Gastrocnemius medialis (tissue), 4 donors: ENCODE measurements at regions not wholly inside any gene's neighbourhood (a gene's known extent, or its start where the extent isn't known, plus 50 kb on each side); places are given as distances from the start of the nearest gene placed in this dataset.

ENCODE experiments used
- ATAC-seq, 2 donors: fragments of 150-250 bp; one replicate each; pipeline ENCODE4 v1.9.1; 2016
- DNase-seq, 2 donors: peaks; one replicate each; pipeline ENCODE4 v3.0.0-alpha.2; 2019
- H3K27ac ChIP-seq, 4 donors: fragments of 200-600 bp; sonication (generic); 1 replicate in 1 of 4; 2 replicates in 3 of 4; pipeline ENCODE4 v1.5.1; 2016 to 2018; ENCODE audit warnings: mild to moderate bottlenecking in 2 of 4, moderate library complexity in 1 of 4
- H3K27me3 ChIP-seq, 3 donors: fragments of 200-600 bp; sonication (generic) in 2 of 3; 1 replicate in 1 of 3; 2 replicates in 2 of 3; pipeline versions ENCODE4 v1.5.1 to v1.6.0; 2016 to 2019; ENCODE audit warnings: mild to moderate bottlenecking in 1 of 3, moderate library complexity in 1 of 3
- H3K36me3 ChIP-seq, 2 donors: fragments of 200-600 bp; sonication (generic) in 1 of 2; one replicate each; pipeline ENCODE4 v1.5.1; 2017 to 2018
- H3K4me1 ChIP-seq, 2 donors: fragments of 200-600 bp; sonication (generic) in 1 of 2; one replicate each; pipeline ENCODE4 v1.5.1; 2016 to 2017; ENCODE audit warnings: mild to moderate bottlenecking in 2 of 2
- H3K4me3 ChIP-seq, 4 donors: fragments of 200-600 bp; sonication (generic) in 3 of 4; 1 replicate in 1 of 4; 2 replicates in 3 of 4; pipeline ENCODE4 v1.5.1; 2016 to 2019; ENCODE audit warnings: mild to moderate bottlenecking in 2 of 4
- H3K9me3 ChIP-seq, 3 donors: fragments of 200-600 bp; sonication (generic) in 2 of 3; 1 replicate in 1 of 3; 2 replicates in 2 of 3; pipeline ENCODE4 v1.5.1; 2016 to 2019
- CTCF ChIP-seq, 5 experiments: fragments of 450-650 bp in 3 of 5; fragments of 200-600 bp in 2 of 5; sonication (generic) in 2 of 5; IDR thresholded peaks in 4 of 5; conservative IDR thresholded peaks in 1 of 5; 1 replicate in 4 of 5; 2 replicates in 1 of 5; pipeline ENCODE4 v1.5.1; 2016 to 2019; ENCODE audit warnings: antibody characterized with exemption in 5 of 5, mild to moderate bottlenecking in 3 of 5, moderate library complexity in 3 of 5
- POLR2A ChIP-seq, 2 donors: fragments of 450-650 bp; IDR thresholded peaks; one replicate each; pipeline ENCODE4 v1.6.1; 2017; ENCODE audit warnings: antibody characterized with exemption in 2 of 2, mild to moderate bottlenecking in 2 of 2, moderate library complexity in 2 of 2
- in situ Hi-C, 4 donors: fragments of 200-750 bp; cut with MboI; loops; one replicate each; pipeline versions ENCODE4 v1.15.0 to v1.8.0; 2017; ENCODE audit warnings: low sequenced_read_pairs in 4 of 4
- intact Hi-C: fragments of 100-400 bp; cut with DNase I; formaldehyde crosslinking; loops from one replicate; pipeline ENCODE4 v1.15.1; 2023; ENCODE audit warnings: low total_unique reads

GRCh38 chr13:79659121-79659521, 178.2 kb downstream of the NDFIP2 start:
- DNase-seq: peak; percentile 58 to 77
- Histone ChIP-seq H3K9me3 (no peaks in the 10 kb centered on the region), H3K27me3 (no peaks in the 10 kb centered on the region), H3K27ac (peak overlapping the region; percentile 74 to 90 (median 83)), H3K4me3 (no peak overlapping the region), H3K4me1 (peaks cover 49 to 51% of the 10 kb centered on the region in 2 donors), H3K36me3 (no peaks in the 10 kb centered on the region)
- no peak for TF ChIP-seq CTCF (IDR thresholded peaks at IDR 0.05 in 4 of 5, conservative IDR thresholded peaks at IDR 0.05 in 1 of 5)
- no peak for TF ChIP-seq POLR2A (IDR thresholded peaks at IDR 0.05)
- in situ Hi-C loops: no loop called here
- intact Hi-C loops: loop anchor here (1.0 to 2.0 kb wide), 2 partner anchors 22 to 679 kb away; no protein-coding TSS in a partner anchor
- peak; percentile 91 to 94 for ATAC-seq

GRCh38 chr13:79658333-79658975, 177.5 kb downstream of the NDFIP2 start:
- Histone ChIP-seq H3K9me3 (no peaks in the 10 kb centered on the region), H3K36me3 (no peaks in the 10 kb centered on the region), H3K27me3 (no peaks in the 10 kb centered on the region), H3K4me1 (peaks cover 42 to 44% of the 10 kb centered on the region in 2 donors), H3K4me3 (no peak overlapping the region), H3K27ac (peak overlapping the region; percentile 74 to 90 (median 83))
- ATAC-seq: peak; percentile 40 to 71
- peak in 1 of 2 donors; percentile 43 for DNase-seq
- intact Hi-C loops (loop anchor here (2.0 kb wide), 1 partner anchor 22 kb away; no protein-coding TSS in a partner anchor), in situ Hi-C loops (no loop called here)
- no peak for TF ChIP-seq CTCF (IDR thresholded peaks at IDR 0.05 in 4 of 5, conservative IDR thresholded peaks at IDR 0.05 in 1 of 5)
- no peak for TF ChIP-seq POLR2A (IDR thresholded peaks at IDR 0.05)

GRCh38 chr13:79655509-79655908, 174.6 kb downstream of the NDFIP2 start:
- H3K27ac ChIP-seq: no peak overlapping the region
- no peaks in the 10 kb centered on the region for H3K9me3 ChIP-seq
- H3K36me3 ChIP-seq: no peaks in the 10 kb centered on the region
- H3K27me3 ChIP-seq: no peaks in the 10 kb centered on the region
- DNase-seq (no peak), ATAC-seq (no peak)
- peaks cover 29 to 35% of the 10 kb centered on the region in 2 donors for H3K4me1 ChIP-seq
- TF ChIP-seq CTCF (IDR thresholded peaks at IDR 0.05 in 4 of 5, conservative IDR thresholded peaks at IDR 0.05 in 1 of 5) (no peak), POLR2A (IDR thresholded peaks at IDR 0.05) (no peak)
- H3K4me3 ChIP-seq: no peak overlapping the region
- in situ Hi-C loops (no loop called here), intact Hi-C loops (no loop called here)

- in situ Hi-C loops (no loop called here), intact Hi-C loops (no loop called here)
- Histone ChIP-seq H3K4me3 (no peak overlapping the region), H3K9me3 (no peaks in the 10 kb centered on the region), H3K27me3 (no peaks in the 10 kb centered on the region), H3K4me1 (peaks cover 19 to 30% of the 10 kb centered on the region in 2 donors), H3K36me3 (no peaks in the 10 kb centered on the region), H3K27ac (no peak overlapping the region)
- ATAC-seq: no peak
- DNase-seq: no peak
- no peak for TF ChIP-seq POLR2A (IDR thresholded peaks at IDR 0.05)
Measured at GRCh38 chr13:79654520-79654919, 173.6 kb downstream of the NDFIP2 start.

- H3K27ac ChIP-seq: no peak overlapping the region
- in situ Hi-C loops: no loop called here
- H3K4me1 ChIP-seq: peaks cover 3 to 45% of the 10 kb centered on the region in 2 donors
- H3K9me3 ChIP-seq: no peaks in the 10 kb centered on the region
- no peaks in the 10 kb centered on the region for H3K36me3 ChIP-seq
- intact Hi-C loops: no loop called here
- no peak for TF ChIP-seq CTCF (IDR thresholded peaks at IDR 0.05 in 4 of 5, conservative IDR thresholded peaks at IDR 0.05 in 1 of 5)
- no peak for TF ChIP-seq POLR2A (IDR thresholded peaks at IDR 0.05)
- no peaks in the 10 kb centered on the region for H3K27me3 ChIP-seq
- ATAC-seq (no peak), DNase-seq (no peak)
- no peak overlapping the region for H3K4me3 ChIP-seq
Measured at GRCh38 chr13:79650688-79651087, 169.7 kb downstream of the NDFIP2 start.
